ENCODE measurements at regions not wholly inside any gene's neighbourhood (a gene's known extent, or its start where the extent isn't known, plus 50 kb on each side); places are given as distances from the start of the nearest gene placed in this dataset.

GRCh38 chr1:29836651-29837646 is 600.6 kb downstream of the PTPRU start:
- no peak for DNase-seq (ENCODE audit: low spot score)

- no peak for DNase-seq (ENCODE audit: low spot score)
Observed at GRCh38 chr1:29835874-29836273, 599.6 kb downstream of the PTPRU start.

- no peak for DNase-seq (ENCODE audit: low spot score)
Observed at GRCh38 chr1:29835406-29835805, 599.1 kb downstream of the PTPRU start.

DNA sequence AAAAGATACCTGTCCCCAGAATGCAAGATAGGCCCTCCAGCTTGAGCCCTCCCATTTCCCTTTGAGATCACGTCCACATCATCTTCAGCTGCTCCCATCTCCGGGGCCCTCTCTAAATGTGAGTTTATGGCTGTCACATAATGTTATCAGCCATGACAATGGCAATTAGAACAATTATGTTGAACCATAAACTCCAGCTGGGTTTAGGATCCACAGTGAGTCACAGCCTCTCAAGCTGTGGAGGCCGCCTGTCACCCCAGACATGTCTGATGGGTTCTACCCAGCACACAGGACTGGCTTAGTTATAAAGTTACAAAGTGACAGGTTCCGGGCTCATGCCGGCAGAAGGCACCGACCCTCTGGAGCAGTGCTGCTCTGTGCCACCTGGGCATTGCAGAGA is 597.3 kb downstream of the PTPRU start:
- DNase-seq (ENCODE audit: low spot score), result no peak

DNA sequence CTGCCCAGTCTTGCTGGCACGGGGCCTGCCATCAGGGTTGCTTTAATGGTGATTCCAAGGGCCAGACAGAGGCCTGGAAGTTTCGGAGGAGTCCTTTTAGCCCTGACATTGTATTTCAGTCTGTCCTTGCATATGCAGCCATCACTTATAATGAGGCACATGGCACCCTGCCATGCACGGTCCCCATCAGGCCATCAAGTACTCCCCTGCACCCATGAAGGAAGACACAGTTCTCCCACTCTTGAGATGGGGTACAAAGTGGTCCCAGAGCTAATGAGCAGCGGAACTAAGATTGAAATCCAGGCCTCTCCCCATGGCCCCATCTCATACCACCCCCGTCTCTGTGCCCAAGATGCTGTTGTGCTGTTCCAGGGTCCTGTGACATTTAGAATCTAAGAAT is 596.6 kb downstream of the PTPRU start:
- no peak for DNase-seq (ENCODE audit: low spot score)

GRCh38 chr1:29832471-29832870 is 596.1 kb downstream of the PTPRU start:
- DNase-seq (ENCODE audit: low spot score), result no peak

GRCh38 chr1:29831500-29832117 is 595.3 kb downstream of the PTPRU start:
- no peak for DNase-seq (ENCODE audit: low spot score)

- DNase-seq (ENCODE audit: low spot score), result no peak
Observed at GRCh38 chr1:29830916-29831315, 594.6 kb downstream of the PTPRU start.

DNA sequence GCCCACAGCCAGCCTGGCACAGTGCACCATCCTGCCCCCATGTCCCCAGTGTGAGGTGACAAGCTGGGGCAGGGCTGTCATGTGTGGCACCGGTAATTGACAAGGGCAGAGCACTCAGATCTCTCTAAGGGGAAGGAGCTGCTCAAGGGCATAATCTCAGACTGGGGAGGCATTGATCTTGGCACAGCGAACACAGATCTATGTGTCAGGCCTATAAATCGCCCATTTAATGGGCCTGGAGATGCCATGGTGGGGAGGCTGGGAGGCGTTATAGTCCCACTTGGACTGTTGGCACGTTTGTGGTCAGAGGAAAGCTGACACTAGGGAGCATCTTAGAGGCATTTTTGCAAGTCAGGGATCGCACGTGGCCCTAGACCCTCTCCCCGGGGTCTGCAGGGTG is 594.1 kb downstream of the PTPRU start:
- no peak for DNase-seq (ENCODE audit: low spot score)

GRCh38 chr1:29829448-29830344 is 593.4 kb downstream of the PTPRU start:
- no peak for DNase-seq (ENCODE audit: low spot score)

GRCh38 chr1:29828526-29829447 is 592.5 kb downstream of the PTPRU start:
- DNase-seq (ENCODE audit: low spot score), result no peak

GRCh38 chr1:29827801-29828525 is 591.6 kb downstream of the PTPRU start:
- no peak for DNase-seq (ENCODE audit: low spot score)

GRCh38 chr1:29827237-29827750 is 591.0 kb downstream of the PTPRU start:
- DNase-seq (ENCODE audit: low spot score), result no peak

GRCh38 chr1:29826646-29827045 is 590.3 kb downstream of the PTPRU start:
- DNase-seq (ENCODE audit: low spot score), result no peak

- no peak for DNase-seq (ENCODE audit: low spot score)
Observed at GRCh38 chr1:29825941-29826415, 589.7 kb downstream of the PTPRU start.

DNA sequence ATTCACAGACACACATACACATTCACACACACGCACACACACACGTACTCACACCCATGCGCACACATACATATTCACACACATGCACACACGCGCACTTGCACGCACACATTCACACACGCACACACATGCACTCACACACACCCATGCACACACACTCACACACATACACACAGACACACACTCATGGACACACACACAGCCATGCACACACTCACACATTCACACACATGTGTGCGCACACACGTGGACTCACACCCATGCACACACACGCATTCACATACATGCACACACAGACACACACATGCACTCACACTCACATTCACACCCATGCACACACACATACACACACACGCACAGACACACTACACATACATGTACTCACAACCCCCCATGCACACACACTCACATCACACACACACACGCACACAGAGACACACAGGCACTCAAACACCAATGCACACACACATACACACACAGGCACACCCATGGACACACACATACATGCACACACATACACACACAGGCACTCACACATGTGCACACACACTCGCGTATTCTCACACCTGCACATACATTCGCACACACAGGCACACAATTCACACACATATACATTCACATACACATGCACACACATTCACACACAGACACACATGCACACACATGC is 589.1 kb downstream of the PTPRU start:
- DNase-seq (ENCODE audit: low spot score), result no peak

- no peak for DNase-seq (ENCODE audit: low spot score)
Observed at GRCh38 chr1:29824511-29825273, 588.4 kb downstream of the PTPRU start.

DNA sequence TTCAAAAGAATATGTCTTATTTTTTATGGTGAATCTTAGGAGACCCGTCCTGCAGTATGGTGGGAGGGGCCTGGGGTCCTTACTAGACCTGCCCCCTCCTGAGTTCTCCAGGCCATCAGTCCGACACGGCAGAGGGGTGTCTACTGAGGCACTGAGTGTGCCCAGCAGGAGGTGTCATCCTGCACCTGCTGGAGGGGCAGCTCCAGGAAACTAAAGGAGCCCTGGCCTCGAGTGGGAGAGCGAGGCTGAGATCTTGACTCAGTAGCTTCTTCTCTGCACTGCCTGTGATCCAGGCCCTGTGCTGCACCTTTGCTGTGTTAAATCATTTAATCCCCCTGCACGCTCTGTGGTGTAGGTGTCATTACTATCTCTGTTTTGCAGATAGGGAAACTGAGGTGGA is 587.7 kb downstream of the PTPRU start:
- DNase-seq (ENCODE audit: low spot score), result no peak

- DNase-seq (ENCODE audit: low spot score), result no peak
Observed at GRCh38 chr1:29823561-29823960, 587.2 kb downstream of the PTPRU start.

Data from SW480 (cell line).